ENCODE measurements at regions not wholly inside any gene's neighbourhood (a gene's known extent, or its start where the extent isn't known, plus 50 kb on each side); places are given as distances from the start of the nearest gene placed in this dataset.

- TF ChIP-seq EZH2 (IDR thresholded peaks at IDR 0.05) (no peak), FOXP2 (optimal IDR thresholded peaks at IDR 0.05; ENCODE audit: control extremely low read depth, extremely low read length, insufficient read depth) (no peak), POLR2AphosphoS5 (IDR thresholded peaks at IDR 0.05; ENCODE audit: borderline replicate concordance, low read depth, low read length) (no peak)
Measured at GRCh38 chr4:181661923-181662322, 581.3 kb upstream of the TENM3 start.
